Endothelial cell of umbilical vein (primary cell): ENCODE measurements at regions not wholly inside any gene's neighbourhood (a gene's known extent, or its start where the extent isn't known, plus 50 kb on each side); places are given as distances from the start of the nearest gene placed in this dataset.

Source experiments
- BruUV-seq: library from RNA; stranded (reverse); fragments of 400-500 nt; replicated peaks from 2 replicates; lab custom pipeline; 2021; lab: Mats Ljungman, UMichigan
- CTCF ChIA-PET: fragments of 300-600, 350-600 bp; sonication (Branson Sonifier 250); formaldehyde crosslinking; loops from one replicate; lab custom pipeline; 2021; ENCODE audit warnings: antibody characterized with exemption, inconsistent platforms; lab: Charles Lee
- POLR2A ChIA-PET: fragments of 300-600, 350-600 bp; sonication (Branson Sonifier 250); formaldehyde crosslinking; loops from one replicate; lab custom pipeline; 2021; ENCODE audit warnings: antibody characterized with exemption, inconsistent platforms; lab: Charles Lee
- DNase-seq: peaks from one replicate; pipeline ENCODE4 v3.0.0-alpha.2; 2011; ENCODE audit warnings: low read depth, low spot score
- FAIRE-seq: peaks from 2 replicates; lab custom pipeline; 2011; peaks lifted over from hg19 to GRCh38; lab: Jason Lieb, UNC
- H2AFZ ChIP-seq: 2 replicates; pipeline ENCODE4 v1.6.0; 2012; ENCODE audit warnings: low read depth, low read length, control low read depth, inconsistent platforms
- H3K27ac ChIP-seq: 2 replicates; pipeline ENCODE4 v1.5.1; 2011; ENCODE audit warnings: low read depth, mild to moderate bottlenecking, control low read depth, low read length, moderate library complexity; ENCODE audit not compliant: insufficient read depth
- H3K27me3 ChIP-seq, 2 experiments: 2 replicates each; pipeline versions ENCODE4 v1.6.0 to v1.6.1; 2011; ENCODE audit warnings: low read length in 2 of 2, mixed read lengths in 1 of 2; ENCODE audit not compliant: control insufficient read depth in 2 of 2, insufficient read depth in 2 of 2
- H3K36me3 ChIP-seq, 2 experiments: 2 replicates in 1 of 2; 3 replicates in 1 of 2; pipeline ENCODE4 v1.5.1; 2011; ENCODE audit warnings: low read length in 2 of 2, mild to moderate bottlenecking in 1 of 2, moderate library complexity in 1 of 2; ENCODE audit not compliant: control insufficient read depth in 2 of 2, insufficient read depth in 2 of 2; ENCODE audit errors: extremely low read depth in 1 of 2
- H3K4me1 ChIP-seq: 3 replicates; pipeline ENCODE4 v1.5.1; 2011; ENCODE audit warnings: mild to moderate bottlenecking, low read length; ENCODE audit not compliant: control insufficient read depth, insufficient read depth; ENCODE audit errors: extremely low read depth
- H3K4me2 ChIP-seq: 2 replicates; pipeline ENCODE4 v1.6.1; 2011; ENCODE audit warnings: low read length, control low read depth, mixed read lengths; ENCODE audit not compliant: insufficient read depth
- H3K4me3 ChIP-seq, 3 experiments: fragments of 200-600 bp in 1 of 3; sonication (generic), shearing (Covaris generic) in 1 of 3; replicated peaks in 1 of 3; 2 replicates each; pipeline ENCODE4 v1.5.1; 2011 to 2016; ENCODE audit warnings: control low read depth in 3 of 3, low read length in 3 of 3, mild to moderate bottlenecking in 2 of 3, inconsistent platforms in 1 of 3, low read depth in 1 of 3, moderate library complexity in 1 of 3; ENCODE audit not compliant: insufficient read depth in 1 of 3
- H3K79me2 ChIP-seq: 2 replicates; pipeline ENCODE4 v1.6.0; 2012; ENCODE audit warnings: low read length, inconsistent platforms; ENCODE audit not compliant: control insufficient read depth, insufficient read depth
- H3K9ac ChIP-seq: replicated peaks from 2 replicates; pipeline ENCODE3; 2011; ENCODE audit warnings: low read length, control low read depth; ENCODE audit not compliant: insufficient read depth; ENCODE audit errors: extremely low read depth
- H3K9me1 ChIP-seq: replicated peaks from 3 replicates; pipeline ENCODE4 v1.6.0; 2011; ENCODE audit warnings: mild to moderate bottlenecking, low read length; ENCODE audit not compliant: control insufficient read depth, insufficient read depth; ENCODE audit errors: extremely low read depth
- H3K9me3 ChIP-seq: replicated peaks from 2 replicates; pipeline ENCODE4 v1.5.1; 2012; ENCODE audit warnings: low read length, inconsistent platforms; ENCODE audit not compliant: control insufficient read depth, insufficient read depth
- H4K20me1 ChIP-seq: replicated peaks from 2 replicates; pipeline ENCODE3; 2011; ENCODE audit warnings: mild to moderate bottlenecking, low read length; ENCODE audit not compliant: control insufficient read depth, insufficient read depth; ENCODE audit errors: extremely low read depth
- CTCF ChIP-seq, 2 donors: IDR thresholded peaks; 1 replicate in 1 of 2; 2 replicates in 1 of 2; pipeline ENCODE4 v1.5.1; 2011; ENCODE audit warnings: low read length in 2 of 2, mild to moderate bottlenecking in 2 of 2, moderate library complexity in 2 of 2, control low read depth in 1 of 2, inconsistent platforms in 1 of 2, low read depth in 1 of 2; ENCODE audit not compliant: insufficient read depth in 1 of 2; ENCODE audit errors: extremely low read depth in 1 of 2
- EZH2 ChIP-seq: IDR thresholded peaks from 2 replicates; pipeline ENCODE4 v1.6.1; 2012; ENCODE audit warnings: borderline replicate concordance, low read depth, mild to moderate bottlenecking, moderate library complexity, low read length, inconsistent platforms; ENCODE audit not compliant: severe bottlenecking
- FOS ChIP-seq: IDR thresholded peaks from 2 replicates; pipeline ENCODE4 v1.6.1; 2011; ENCODE audit warnings: mild to moderate bottlenecking, low read length, moderate library complexity, borderline replicate concordance; ENCODE audit not compliant: insufficient read depth
- GATA2 ChIP-seq: IDR thresholded peaks from 2 replicates; pipeline ENCODE4 v1.7.0; 2011; ENCODE audit warnings: low read depth, mild to moderate bottlenecking, moderate library complexity, mixed read lengths, low read length; ENCODE audit not compliant: insufficient read length, insufficient read depth
- JUN ChIP-seq: IDR thresholded peaks from 2 replicates; pipeline ENCODE4 v1.6.1; 2011; ENCODE audit warnings: borderline replicate concordance, low read depth; ENCODE audit not compliant: insufficient read length, insufficient read depth
- MAX ChIP-seq: IDR thresholded peaks from 2 replicates; pipeline ENCODE4 v1.6.1; 2011; ENCODE audit not compliant: insufficient read depth, insufficient read length
- MYC ChIP-seq: IDR thresholded peaks from one replicate; pipeline ENCODE4 v1.6.1; 2011; ENCODE audit warnings: mild to moderate bottlenecking, low read depth, low read length
- POLR2A ChIP-seq: IDR thresholded peaks from 2 replicates; pipeline ENCODE4 v1.6.1; 2012; ENCODE audit warnings: low read depth, mild to moderate bottlenecking, control low read depth, low read length
- POLR2AphosphoS5 ChIP-seq: IDR thresholded peaks from 2 replicates; pipeline ENCODE4 v1.6.1; 2012; ENCODE audit warnings: low read depth, mild to moderate bottlenecking, control low read depth, low read length, moderate library complexity; ENCODE audit not compliant: insufficient read depth
- dilution Hi-C: fragments of 300-500 bp; cut with MboI; formaldehyde crosslinking; loops from one replicate; pipeline ENCODE4 v1.15.0; 2019; ENCODE audit warnings: low sequenced_read_pairs; ENCODE audit not compliant: extremely low pct_ligation_motif_present
- intact Hi-C: fragments of 100-400 bp; cut with micrococcal nuclease; formaldehyde crosslinking; loops from one replicate; pipeline ENCODE4 v1.10.0; 2022

GRCh38 chr13:59442461-59442860 lies 721.3 kb downstream of the DIAPH3 start:
- ChIA-PET POLR2A (no interaction called here), CTCF (interaction anchor here (1.1 kb wide), 1 partner anchor 8 kb away, joined by 4 read pairs; no protein-coding TSS in a partner anchor)
- dilution Hi-C loops: no loop called here
- Histone ChIP-seq H3K4me1 (peaks cover 17% of the 10 kb centered on the region), H3K4me3 (no peak overlapping the region), H3K36me3 (no peaks in the 10 kb centered on the region), H3K9me1 (no peaks in the 10 kb centered on the region), H3K27ac (no peak overlapping the region), H3K27me3 (no peaks in the 10 kb centered on the region), H2AFZ (no peak overlapping the region), H3K4me2 (no peak overlapping the region), H3K9ac (no peak overlapping the region), H3K9me3 (no peaks in the 10 kb centered on the region), H4K20me1 (no peaks in the 10 kb centered on the region), H3K79me2 (no peaks in the 10 kb centered on the region)
- BruUV-seq: no TSS peak
- intact Hi-C loops: no loop called here
- no peak for TF ChIP-seq POLR2A
- TF ChIP-seq FOS: no peak
- TF ChIP-seq POLR2AphosphoS5: no peak
- TF ChIP-seq JUN: no peak
- TF ChIP-seq EZH2: no peak
- no peak for TF ChIP-seq CTCF (IDR thresholded peaks at IDR 0.05; ENCODE audit: extremely low read depth in 1 of 2, insufficient read depth in 1 of 2, low read depth in 1 of 2, low read length in 2 of 2)
- no peak for TF ChIP-seq MAX
- no peak for TF ChIP-seq GATA2
- no peak for TF ChIP-seq MYC
- FAIRE-seq (no peak), DNase-seq (no peak)
